ENCODE measurements at regions not wholly inside any gene's neighbourhood (a gene's known extent, or its start where the extent isn't known, plus 50 kb on each side); places are given as distances from the start of the nearest gene placed in this dataset.

GRCh38 chr4:83704786-83705185 lies 168.9 kb downstream of the GPAT3 start:
- no peak for DNase-seq

GRCh38 chr4:83703752-83704151 lies 167.8 kb downstream of the GPAT3 start:
- no peak for DNase-seq

- DNase-seq = no peak
These were observed 165.1 kb downstream of the GPAT3 start for GRCh38 chr4:83701041-83701440.

GRCh38 chr4:83699358-83699757 lies 163.4 kb downstream of the GPAT3 start:
- no peak for DNase-seq

- no peak for DNase-seq
These were observed 156.1 kb downstream of the GPAT3 start for GRCh38 chr4:83692028-83692427.

- DNase-seq = no peak
These were observed 150.3 kb downstream of the GPAT3 start for GRCh38 chr4:83686166-83686565.

GRCh38 chr4:83679692-83680091 lies 143.8 kb downstream of the GPAT3 start:
- no peak for DNase-seq

GRCh38 chr4:83679254-83679653 lies 143.3 kb downstream of the GPAT3 start:
- DNase-seq = no peak

- DNase-seq = no peak
These were observed 141.7 kb downstream of the GPAT3 start for GRCh38 chr4:83677656-83678055.

GRCh38 chr4:83664741-83665140 lies 128.8 kb downstream of the GPAT3 start:
- DNase-seq = no peak

GRCh38 chr4:83664071-83664470 lies 128.2 kb downstream of the GPAT3 start:
- DNase-seq = no peak

GRCh38 chr4:83662204-83662603 lies 126.3 kb downstream of the GPAT3 start:
- peak; percentile 22 for DNase-seq

GRCh38 chr4:83661359-83661758 lies 125.5 kb downstream of the GPAT3 start:
- no peak for DNase-seq

GRCh38 chr4:83660578-83660977 lies 124.7 kb downstream of the GPAT3 start:
- no peak for DNase-seq

GRCh38 chr4:83658806-83659205 lies 122.9 kb downstream of the GPAT3 start:
- no peak for DNase-seq

- peak; percentile 13 for DNase-seq
These were observed 121.4 kb downstream of the GPAT3 start for GRCh38 chr4:83657336-83657735.
